ENCODE measurements at regions not wholly inside any gene's neighbourhood (a gene's known extent, or its start where the extent isn't known, plus 50 kb on each side); places are given as distances from the start of the nearest gene placed in this dataset.
A peak's percentile ranks its signal among the peaks of the same experiment; 100 is the strongest.
"Not testable (repeated sequence)": the region's sequence is repeated elsewhere in the genome, so short reads cannot be mapped to it uniquely, and the experiment has no call there.

DNA sequence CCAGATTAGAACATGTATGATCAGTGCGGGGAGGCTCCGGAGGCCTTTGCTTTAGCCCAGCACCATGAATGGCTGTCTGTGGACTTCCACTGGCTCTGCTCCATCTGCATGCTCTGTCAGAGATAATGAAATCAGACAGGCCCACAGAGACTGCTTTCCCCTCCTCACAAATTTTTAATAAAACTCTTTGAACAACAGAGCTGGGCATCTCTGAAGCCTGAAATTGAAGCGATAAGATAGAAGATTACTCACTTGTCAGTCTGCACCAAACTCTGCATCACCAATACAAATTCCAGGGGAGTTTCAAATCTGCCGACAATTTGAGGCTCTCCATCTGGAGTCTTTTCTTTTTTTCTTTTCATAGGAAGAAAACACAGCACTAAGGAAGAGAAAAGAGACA, 110.0 kb downstream of the DYRK2 start:
- DNase-seq (ENCODE audit: low read depth in 4 of 4, low spot score in 2 of 4) = no peak

DNA sequence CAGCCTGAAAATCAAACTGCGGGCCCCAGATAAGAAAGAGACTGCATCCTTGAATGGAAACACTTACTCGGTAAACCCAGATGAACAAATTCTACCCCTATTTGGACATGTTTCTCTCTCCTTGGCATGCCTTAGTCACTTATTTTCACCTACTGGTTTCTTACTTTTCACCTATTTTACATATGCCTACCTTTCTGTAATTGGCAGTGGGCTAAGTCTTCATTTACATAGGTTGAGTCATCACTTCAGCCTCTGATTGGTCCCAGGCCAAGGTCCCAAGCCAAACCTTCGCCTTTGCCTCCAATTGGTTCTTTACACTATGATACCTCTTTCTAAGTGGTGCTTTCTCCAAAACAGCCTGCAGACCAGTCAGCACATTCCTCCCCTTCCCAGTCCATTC, 111.3 kb downstream of the DYRK2 start:
- DNase-seq (ENCODE audit: low read depth in 4 of 4, low spot score in 2 of 4) = no peak

DNA sequence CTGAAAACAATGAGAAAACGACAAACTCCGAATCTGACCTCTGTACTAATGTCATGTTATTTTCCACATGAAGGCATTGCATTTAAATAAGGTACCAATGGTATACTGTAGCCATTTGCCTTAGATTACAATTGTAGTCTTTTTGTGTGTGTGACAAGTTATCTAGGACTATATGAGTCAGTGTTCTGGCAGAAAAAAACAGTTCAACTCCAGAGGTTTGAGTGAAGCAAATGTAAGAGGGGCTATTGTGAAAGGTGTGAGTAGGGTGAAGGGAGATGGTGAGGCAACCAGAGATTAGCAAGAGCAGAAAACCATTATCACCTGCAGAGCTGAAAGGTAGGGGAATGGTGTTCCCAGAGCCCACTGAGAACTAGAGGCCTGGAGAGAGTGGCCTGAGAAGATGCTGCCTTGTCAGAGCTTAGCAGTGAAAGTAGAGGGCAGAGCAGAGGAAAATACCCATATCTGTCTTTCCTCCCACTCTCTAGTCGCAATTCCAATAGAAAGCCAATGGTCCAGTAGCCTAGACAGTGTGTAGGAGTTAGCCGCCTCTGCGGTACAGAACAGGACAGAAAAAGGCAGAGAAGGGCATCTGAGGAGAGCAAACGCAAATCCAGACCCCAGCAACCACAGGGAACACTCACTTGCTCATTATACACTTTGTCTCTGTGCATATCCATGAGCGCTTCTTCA, 112.2 kb downstream of the DYRK2 start:
- no peak for DNase-seq (ENCODE audit: low read depth in 4 of 4, low spot score in 2 of 4)

DNA sequence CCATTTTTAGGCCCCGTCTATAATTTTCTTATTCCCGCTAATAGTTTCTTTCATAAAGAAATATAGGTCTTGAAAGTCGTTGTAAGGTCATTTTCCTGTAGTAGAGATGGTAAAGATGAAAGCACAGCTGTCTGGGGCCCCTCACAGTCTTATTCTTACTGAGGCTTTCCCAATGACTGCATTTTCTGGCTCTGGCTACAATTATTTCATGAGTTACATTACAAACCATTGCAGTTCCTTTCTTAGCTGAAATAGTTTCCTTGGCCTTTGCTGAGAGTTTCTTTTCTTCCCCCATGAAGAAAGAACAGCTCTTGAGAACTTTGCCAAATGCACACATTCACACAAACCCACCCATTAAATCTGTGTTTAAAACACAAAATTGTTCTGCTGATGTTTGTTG, 113.0 kb downstream of the DYRK2 start:
- DNase-seq (ENCODE audit: low read depth in 4 of 4, low spot score in 2 of 4) = no peak

DNA sequence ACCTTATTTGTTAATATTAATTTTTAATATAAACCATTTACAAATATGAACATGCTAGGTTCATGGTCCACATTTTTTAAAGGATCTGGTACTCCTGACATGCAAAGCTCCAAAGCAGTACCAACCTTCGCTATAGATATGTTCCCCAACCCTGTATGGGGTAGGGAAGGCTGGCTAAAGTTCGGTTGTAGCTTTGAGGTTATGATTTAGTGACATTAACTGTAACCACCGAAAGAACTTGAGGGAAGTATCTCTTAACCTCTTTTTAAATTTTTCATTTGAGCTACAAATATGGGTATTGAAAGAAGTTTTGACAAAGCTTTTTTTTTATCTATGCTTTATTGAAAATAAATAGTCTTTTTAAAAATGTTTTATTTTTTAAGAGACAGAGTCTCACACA, 115.5 kb downstream of the DYRK2 start:
- DNase-seq (ENCODE audit: low read depth in 4 of 4, low spot score in 2 of 4) = no peak

DNA sequence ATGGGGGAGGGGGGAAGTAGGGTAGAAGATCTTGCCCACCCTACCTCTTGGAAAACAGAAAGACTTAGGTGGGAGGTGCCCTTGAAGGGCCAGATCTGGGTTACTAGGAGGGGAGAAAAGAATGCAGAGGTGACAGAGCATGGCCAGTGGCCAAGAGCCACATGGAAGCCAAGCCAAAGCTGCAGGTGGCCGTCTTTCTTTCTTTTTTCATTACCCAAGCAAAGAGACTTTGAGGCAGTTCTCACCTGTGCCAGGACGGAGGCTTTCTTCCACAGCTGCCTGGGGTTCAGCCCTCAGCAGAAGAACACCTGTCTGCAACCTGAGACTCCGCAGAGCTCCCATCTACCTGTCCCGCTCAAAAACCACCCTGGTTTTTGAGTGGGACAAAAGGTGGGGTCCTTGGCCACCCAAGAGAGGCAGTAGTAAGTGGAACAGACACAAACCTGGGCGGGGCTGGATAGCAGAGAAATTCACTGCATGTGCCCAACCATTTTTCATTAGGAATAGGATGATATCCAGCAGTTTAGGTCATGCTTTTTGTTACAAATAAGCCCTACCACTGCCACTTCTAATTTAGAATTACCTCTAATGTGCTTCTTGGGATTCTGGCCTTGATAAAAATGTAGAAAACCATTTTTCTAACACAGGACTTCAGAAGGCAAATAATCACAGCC, 116.5 kb downstream of the DYRK2 start:
- DNase-seq (ENCODE audit: low read depth in 4 of 4, low spot score in 2 of 4) = no peak

DNA sequence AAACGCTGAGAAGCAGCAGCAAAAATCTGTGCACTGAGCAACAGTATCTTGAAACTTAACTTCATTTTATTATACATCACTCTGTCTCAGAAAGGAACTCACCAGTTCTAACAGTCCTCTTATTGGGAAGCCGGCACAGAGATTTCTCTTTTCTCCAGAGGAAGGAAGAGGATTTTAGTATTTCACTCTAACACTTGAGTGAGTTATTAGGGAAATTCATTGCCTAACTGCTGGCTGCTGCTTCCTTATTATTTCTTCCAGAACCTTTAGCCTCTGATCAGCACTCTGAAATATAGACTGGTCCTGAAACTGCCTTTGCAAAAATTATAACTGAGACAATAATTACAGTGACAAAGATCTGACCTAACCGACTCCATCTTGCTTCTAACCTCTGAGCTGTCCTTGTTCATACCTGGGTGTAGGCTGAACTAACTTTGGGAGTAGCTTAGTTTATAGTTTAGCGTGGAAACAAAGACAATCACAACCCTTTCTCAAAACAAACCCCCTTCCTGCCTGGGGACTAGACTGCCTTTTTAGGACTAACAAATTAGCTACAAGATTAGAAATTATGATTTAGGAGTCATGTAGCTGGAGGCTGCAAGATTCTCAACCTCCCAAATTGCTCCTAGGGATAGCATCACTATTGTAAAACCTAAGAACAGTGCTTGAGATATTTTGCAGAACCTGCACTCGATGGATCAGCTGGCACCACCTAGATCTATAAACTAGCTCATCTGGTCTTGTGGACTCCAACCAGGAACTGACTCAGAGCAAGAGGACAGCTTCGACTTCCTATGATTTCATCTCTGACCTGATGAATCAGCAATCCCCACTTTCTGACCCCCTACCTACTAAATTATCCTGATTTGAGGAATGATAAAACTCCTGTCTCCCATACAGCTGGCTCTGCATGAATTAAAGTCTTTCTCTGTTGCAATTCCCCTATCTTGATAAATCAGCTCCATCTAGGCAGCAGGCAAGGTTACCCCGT, 117.5 kb downstream of the DYRK2 start:
- DNase-seq (ENCODE audit: low read depth in 4 of 4, low spot score in 2 of 4) = no peak

DNA sequence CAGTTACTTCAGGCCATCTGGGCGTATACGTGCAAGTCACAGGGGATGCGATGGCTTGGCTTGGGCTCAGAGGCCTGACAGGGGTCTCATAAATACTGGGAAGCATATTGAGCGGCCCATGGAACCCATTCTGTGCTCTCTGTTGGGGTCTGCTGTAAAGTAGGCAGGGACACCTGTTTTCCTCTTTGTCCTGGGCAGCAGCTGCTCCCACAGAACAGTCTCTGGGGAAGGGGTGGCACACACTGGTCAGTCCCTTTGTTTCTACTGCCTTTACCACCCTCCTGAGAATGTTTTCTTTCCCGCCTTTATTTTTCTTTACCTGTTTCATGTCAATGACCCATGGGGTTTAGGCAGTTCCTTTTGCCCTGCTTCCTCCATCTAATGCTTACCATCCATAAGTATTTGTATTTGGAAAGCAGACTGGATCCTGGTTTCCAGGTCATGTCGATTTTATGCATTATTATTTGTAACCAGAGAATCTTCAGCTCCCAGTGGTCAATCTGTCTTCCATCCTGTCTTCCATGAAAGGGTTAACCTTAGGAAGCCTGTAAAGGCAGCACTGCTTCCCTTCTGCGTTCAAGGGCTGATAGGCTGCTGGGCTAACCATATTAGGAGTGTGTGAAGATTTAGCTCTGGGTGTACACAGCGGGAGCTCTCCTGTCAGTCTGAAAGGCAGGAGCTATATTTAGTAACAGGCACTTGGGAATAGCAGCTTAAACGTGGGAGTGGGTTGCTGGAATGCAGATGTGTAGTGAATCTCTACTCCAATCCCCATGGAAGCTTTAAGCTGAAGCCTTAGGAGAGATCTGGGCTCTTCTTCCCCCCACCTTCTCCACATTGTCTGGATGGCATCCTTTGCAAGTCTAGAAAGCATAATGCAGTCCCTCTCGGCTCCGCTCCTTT, 124.0 kb downstream of the DYRK2 start:
- peak; percentile 28 to 62 (median 58) for DNase-seq (ENCODE audit: low read depth in 4 of 4, low spot score in 2 of 4)

DNA sequence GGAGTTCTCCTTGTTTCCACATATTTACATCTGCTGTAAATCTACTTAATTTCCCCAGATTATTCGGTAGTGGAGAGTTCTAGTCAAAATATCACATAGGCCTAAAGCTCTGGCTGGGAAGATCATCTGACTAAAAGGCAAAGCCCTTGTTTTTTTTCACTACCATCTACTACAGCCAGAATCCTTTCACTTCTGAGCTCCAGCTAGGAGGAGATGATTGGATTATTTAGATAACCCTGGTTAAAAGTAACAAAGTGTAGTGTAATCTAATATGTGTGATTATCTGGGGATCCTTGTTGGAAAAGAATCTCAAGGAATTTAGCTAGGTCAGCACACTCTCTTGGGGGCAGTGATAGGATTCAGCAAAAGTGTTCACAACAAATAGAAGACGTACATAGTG, 125.4 kb downstream of the DYRK2 start:
- DNase-seq (ENCODE audit: low read depth in 4 of 4, low spot score in 2 of 4) = no peak

DNA sequence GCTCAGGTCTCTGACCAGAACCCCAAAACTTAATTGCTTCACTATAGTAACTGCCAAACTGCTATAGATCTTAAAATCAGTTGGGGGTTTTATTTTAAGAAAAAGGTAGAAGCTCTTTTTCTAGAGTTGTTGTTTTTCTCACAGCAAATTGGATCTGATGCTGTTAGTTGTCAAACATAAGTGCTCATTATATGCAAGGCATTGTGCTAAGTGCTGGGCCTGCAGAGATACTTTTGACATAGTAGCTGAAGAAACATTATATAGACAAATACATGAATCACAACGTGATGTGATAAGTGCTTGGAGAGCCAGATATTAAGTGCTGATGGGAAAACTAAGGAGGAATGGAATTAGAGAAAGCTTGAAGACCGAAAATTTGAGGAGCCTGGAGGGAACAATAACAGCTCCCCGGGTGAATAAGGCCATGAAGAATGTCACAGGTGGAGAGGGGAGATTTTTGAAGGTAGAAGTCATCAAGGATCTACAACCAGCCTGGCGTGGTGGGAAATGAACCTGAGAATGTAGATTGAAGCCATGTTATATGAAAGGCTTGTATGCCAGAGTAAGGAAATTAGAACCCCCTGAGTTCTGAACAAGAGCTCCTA, 126.5 kb downstream of the DYRK2 start:
- DNase-seq (ENCODE audit: low read depth in 4 of 4, low spot score in 2 of 4) = no peak

DNA sequence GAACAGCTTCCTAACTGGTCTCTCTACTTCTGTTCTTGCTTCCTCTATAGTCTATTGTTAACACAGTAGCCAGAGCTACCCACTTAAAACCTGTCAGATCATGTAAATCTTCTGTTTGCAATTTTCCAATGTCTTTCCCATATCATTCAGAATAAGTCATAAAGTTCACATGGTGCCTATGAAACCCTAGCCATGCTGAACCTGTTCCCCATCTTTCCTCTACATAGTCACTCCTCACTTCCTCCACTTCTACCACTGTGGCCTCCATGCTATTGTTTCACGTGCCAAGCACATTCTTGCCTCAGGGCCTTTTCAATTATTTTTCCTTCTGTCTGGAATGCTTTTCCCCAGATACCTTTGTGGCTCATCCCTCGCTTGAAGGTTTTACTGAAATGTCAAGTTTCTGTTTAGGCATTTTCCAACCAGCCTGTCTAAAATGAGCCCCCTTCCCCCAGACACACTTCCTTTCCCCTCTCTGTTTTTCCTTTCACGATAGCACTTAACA, 132.1 kb downstream of the DYRK2 start:
- DNase-seq (ENCODE audit: low read depth in 4 of 4, low spot score in 2 of 4) = no peak

DNA sequence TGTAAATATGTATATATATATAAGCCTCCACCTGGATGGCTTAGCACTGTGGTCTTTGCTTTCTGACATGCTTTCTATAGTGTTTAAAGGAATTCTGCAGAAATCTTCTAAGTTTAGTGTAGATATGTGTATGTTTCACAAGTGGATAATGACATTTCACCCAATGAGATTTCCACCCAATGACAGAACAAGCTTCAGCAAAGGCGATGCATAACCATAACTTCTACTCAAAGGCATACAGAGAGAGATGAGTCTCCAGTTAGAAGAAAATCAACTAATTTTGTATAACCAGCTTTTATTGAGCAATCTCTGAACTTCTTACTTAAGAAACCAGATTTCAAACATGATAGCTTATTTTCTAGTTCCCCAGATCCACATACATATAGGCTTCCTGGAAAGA, 134.0 kb downstream of the DYRK2 start:
- no peak for DNase-seq (ENCODE audit: low read depth in 4 of 4, low spot score in 2 of 4)

DNA sequence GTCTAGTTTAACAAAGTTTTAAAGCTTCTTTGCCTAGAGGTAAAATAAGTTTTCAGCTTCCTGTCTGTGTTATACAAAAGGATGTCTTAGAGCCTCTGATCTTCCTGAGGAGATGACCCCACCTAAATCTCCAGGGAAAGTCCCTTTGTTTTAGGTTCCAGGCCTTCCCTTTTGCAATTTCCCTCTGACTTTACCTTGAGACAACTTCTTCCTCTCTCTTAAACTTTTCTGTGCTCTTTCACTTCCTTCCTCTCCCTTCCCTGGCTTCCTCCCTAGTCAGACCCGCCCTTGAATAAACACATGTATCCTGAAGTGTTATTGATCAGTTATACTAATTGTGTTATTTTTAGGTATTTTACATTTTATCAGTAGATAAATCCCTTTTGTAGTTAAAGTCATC, 134.8 kb downstream of the DYRK2 start:
- DNase-seq (ENCODE audit: low read depth in 4 of 4, low spot score in 2 of 4) = no peak

DNA sequence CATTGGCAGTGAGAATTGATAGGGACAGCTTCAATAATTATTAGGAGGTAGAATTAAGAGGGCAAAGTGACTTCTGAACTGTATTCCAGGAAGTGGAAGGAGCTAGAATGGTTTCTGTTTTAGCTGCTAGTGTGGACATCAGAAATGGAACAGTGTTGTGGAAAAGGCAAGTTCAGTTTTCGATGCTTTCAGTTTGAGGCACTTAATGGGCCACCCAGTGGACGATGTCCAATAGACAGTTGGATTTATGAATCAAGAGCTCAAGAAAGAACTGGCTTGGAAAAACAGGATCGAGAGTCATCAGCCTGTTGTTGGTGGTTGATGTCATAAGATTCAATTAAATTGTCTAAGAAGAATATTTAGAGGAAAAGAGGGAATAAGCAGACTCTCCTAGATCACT, 136.3 kb downstream of the DYRK2 start:
- no peak for DNase-seq (ENCODE audit: low read depth in 4 of 4, low spot score in 2 of 4)

DNA sequence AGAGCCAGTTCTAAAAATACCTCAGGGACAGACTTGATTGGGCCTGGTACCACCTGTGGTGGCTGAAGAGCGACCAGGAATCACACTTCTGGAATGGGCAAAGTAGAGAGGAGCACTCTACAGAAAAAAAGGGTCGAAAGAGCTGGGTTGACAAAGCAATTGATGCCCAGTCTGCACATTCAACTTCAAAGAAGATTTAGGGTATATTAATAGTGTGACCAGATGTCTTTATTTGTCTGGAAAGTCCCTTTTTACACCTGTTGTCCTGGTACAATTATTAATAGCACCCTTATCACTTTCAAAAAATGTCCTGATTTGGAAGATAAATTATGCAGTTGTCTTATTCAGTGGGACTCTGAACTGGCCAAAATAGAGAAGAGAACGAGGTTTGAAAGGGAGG, 137.5 kb downstream of the DYRK2 start:
- DNase-seq (ENCODE audit: low read depth in 4 of 4, low spot score in 2 of 4) = no peak

DNA sequence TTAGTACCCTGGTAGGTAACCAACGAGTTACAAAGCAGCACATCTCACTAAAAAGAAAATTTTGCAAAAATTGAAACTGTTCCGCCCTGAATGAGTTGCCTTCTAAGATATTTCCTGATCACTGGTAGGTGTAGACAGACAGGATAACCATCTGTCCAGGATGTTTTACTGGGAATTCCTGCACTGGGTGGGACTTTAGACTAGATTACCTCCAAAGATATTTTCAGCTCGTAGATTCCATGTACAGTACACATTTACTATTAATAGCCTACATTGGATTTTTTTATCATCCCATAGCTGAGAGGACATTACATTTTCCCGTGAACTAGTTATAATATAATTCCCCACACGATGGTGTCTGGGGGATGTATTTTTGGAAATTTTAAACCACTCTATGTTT, 139.6 kb downstream of the DYRK2 start:
- no peak for DNase-seq (ENCODE audit: low read depth in 4 of 4, low spot score in 2 of 4)

DNA sequence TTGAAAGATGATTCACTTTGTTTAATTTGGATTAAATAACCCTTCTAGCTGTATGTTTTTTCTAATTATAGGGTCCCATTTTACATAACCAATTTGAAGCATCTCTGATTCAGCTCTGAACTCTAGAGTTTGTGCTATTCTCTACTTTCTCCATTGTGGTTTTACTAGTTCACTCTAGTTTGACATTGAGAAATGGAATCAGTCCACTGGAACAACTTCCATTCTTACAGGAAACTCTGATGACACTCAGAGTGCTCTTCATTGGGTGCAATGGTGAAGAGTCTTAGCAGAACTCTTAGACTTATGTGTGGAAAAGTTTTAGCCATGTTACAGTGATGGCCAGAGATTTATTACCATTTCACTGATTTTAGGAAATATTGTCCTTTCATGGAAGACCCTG, 140.7 kb downstream of the DYRK2 start:
- no peak for DNase-seq (ENCODE audit: low read depth in 4 of 4, low spot score in 2 of 4)

DNA sequence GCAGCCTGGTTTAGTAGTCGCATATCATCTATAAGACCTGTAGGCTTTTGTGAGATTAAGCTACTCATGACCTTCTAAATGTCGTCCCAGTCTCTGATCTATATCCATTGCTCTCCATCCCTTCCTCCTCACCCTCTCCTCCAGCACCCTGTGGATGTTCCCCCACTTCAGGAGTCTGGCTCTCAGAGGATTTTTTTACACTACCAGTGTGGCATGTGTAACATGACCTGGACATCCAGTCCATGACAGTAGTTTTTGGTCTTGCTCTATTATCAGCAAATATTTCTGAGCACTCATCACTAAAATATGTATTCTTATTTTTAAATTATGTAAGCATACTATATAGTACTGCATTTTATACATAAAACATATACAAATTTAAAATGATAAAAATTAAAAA, 142.1 kb downstream of the DYRK2 start:
- no peak for DNase-seq (ENCODE audit: low read depth in 4 of 4, low spot score in 2 of 4)

DNA sequence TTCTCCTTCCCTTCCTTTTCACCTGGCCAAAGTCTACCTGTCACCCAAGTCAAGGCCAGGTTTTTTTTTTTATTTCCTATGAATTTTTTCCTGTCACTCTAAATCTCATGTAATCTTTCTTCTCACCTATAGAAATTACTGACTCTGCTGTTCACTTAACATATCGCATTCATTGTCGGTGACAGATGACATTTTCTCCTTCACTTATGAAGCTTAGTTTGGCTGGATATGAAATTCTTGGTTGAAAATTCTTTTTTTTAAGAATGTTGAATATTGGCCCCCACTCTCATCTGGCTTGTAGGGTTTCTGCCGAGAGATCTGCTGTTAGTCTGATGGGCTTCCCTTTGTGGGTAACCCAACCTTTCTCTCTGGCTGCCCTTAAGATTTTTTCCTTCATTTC, 142.8 kb downstream of the DYRK2 start:
- DNase-seq (ENCODE audit: low read depth in 4 of 4, low spot score in 2 of 4) = not testable (repeated sequence)

DNA sequence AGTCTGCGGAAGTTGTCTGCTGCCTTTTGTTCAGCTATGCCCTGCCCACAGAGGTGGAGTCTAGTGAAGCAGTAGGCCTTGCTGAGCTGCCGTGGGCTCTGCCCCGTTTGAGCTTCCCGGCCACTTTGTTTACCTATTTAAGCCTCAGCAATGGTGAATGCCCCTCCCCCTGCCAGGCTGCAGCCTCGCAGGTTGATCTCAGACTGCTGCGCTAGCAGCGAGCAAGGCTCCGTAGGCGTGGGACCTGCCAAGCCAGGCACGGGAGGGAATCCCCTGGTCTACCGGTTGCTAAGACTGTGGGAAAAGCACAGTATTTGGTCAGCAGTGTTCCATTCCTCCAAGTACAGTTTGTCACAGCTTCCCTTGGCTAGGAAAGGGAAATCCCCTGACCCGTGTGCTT, 143.6 kb downstream of the DYRK2 start:
- no peak for DNase-seq (ENCODE audit: low read depth in 4 of 4, low spot score in 2 of 4)
